ENCODE measurements at regions not wholly inside any gene's neighbourhood (a gene's known extent, or its start where the extent isn't known, plus 50 kb on each side); places are given as distances from the start of the nearest gene placed in this dataset.
A peak's percentile ranks its signal among the peaks of the same experiment; 100 is the strongest.

GRCh38 chr3:117454254-117454653 lies 744.7 kb downstream of the TUSC7 start:
- Histone ChIP-seq H3K9ac (ENCODE audit: low read length) (no peak overlapping the region), H4K8ac (ENCODE audit: low read length) (no peak overlapping the region), H2BK15ac (ENCODE audit: low read depth, poor library complexity, severe bottlenecking) (no peak overlapping the region), H4K91ac (ENCODE audit: low read length) (no peak overlapping the region), H3K79me1 (replicated peaks; ENCODE audit: low read length, poor library complexity, severe bottlenecking) (no peaks in the 10 kb centered on the region), H3K18ac (ENCODE audit: low read depth in 1 of 2, low read length in 2 of 2) (no peak overlapping the region), H2BK120ac (ENCODE audit: low read depth, low read length) (no peak overlapping the region), H2AFZ (ENCODE audit: low read depth, low read length) (peak overlapping the region; percentile 39), H3K14ac (ENCODE audit: low read length in 2 of 2) (no peak overlapping the region), H3K4me3 (ENCODE audit: insufficient read depth in 1 of 2, low read depth in 1 of 2, low read length in 2 of 2) (no peak overlapping the region), H3K27ac (ENCODE audit: low read length, poor library complexity, severe bottlenecking) (no peak overlapping the region), H3K27me3 (ENCODE audit: control insufficient read depth in 1 of 2, insufficient read depth in 1 of 2, low read length in 2 of 2) (no peaks in the 10 kb centered on the region), H3K4me1 (ENCODE audit: control insufficient read depth, insufficient read depth, low read depth, low read length) (no peaks in the 10 kb centered on the region), H3K4ac (ENCODE audit: low read depth in 1 of 2, low read length in 2 of 2) (no peak overlapping the region), H3K23ac (ENCODE audit: low read length in 2 of 2) (no peak overlapping the region), H3K4me2 (ENCODE audit: low read length, poor library complexity, severe bottlenecking) (no peak overlapping the region), H2BK5ac (ENCODE audit: low read depth, low read length, poor library complexity, severe bottlenecking) (no peak overlapping the region), H2AK5ac (ENCODE audit: low read length, severe bottlenecking) (no peak overlapping the region), H3K9me3 (ENCODE audit: control insufficient read depth, low read length) (no peaks in the 10 kb centered on the region), H3K36me3 (ENCODE audit: control insufficient read depth in 1 of 2, insufficient read depth in 2 of 2, low read depth in 1 of 2, low read length in 2 of 2) (no peaks in the 10 kb centered on the region), H2BK12ac (ENCODE audit: low read length in 2 of 2) (no peak overlapping the region)
- no peak for DNase-seq
- no CpG with 5 or more reads among the region's 1 CpG for WGBS

- H3K4me1 ChIP-seq (ENCODE audit: control insufficient read depth, insufficient read depth, low read depth, low read length): no peaks in the 10 kb centered on the region
- no peak overlapping the region for H4K8ac ChIP-seq (ENCODE audit: low read length)
- no peak overlapping the region for H2BK5ac ChIP-seq (ENCODE audit: low read depth, low read length, poor library complexity, severe bottlenecking)
- no peak overlapping the region for H4K91ac ChIP-seq (ENCODE audit: low read length)
- H3K9ac ChIP-seq (ENCODE audit: low read length): no peak overlapping the region
- no peak overlapping the region for H3K4me2 ChIP-seq (ENCODE audit: low read length, poor library complexity, severe bottlenecking)
- H2AK5ac ChIP-seq (ENCODE audit: low read length, severe bottlenecking): no peak overlapping the region
- H3K4me3 ChIP-seq (ENCODE audit: insufficient read depth in 1 of 2, low read depth in 1 of 2, low read length in 2 of 2): no peak overlapping the region
- H2BK12ac ChIP-seq (ENCODE audit: low read length in 2 of 2): no peak overlapping the region
- H3K27me3 ChIP-seq (ENCODE audit: control insufficient read depth in 1 of 2, insufficient read depth in 1 of 2, low read length in 2 of 2): no peaks in the 10 kb centered on the region
- no peaks in the 10 kb centered on the region for H3K36me3 ChIP-seq (ENCODE audit: control insufficient read depth in 1 of 2, insufficient read depth in 2 of 2, low read depth in 1 of 2, low read length in 2 of 2)
- H3K4ac ChIP-seq (ENCODE audit: low read depth in 1 of 2, low read length in 2 of 2): no peak overlapping the region
- no peaks in the 10 kb centered on the region for H3K9me3 ChIP-seq (ENCODE audit: control insufficient read depth, low read length)
- 97% methylated on average over 5 of the region's 5 CpGs for WGBS
- no peaks in the 10 kb centered on the region for H3K79me1 ChIP-seq (replicated peaks; ENCODE audit: low read length, poor library complexity, severe bottlenecking)
- H2BK120ac ChIP-seq (ENCODE audit: low read depth, low read length): no peak overlapping the region
- H3K14ac ChIP-seq (ENCODE audit: low read length in 2 of 2): no peak overlapping the region
- no peak overlapping the region for H2BK15ac ChIP-seq (ENCODE audit: low read depth, poor library complexity, severe bottlenecking)
- H3K23ac ChIP-seq (ENCODE audit: low read length in 2 of 2): no peak overlapping the region
- H3K27ac ChIP-seq (ENCODE audit: low read length, poor library complexity, severe bottlenecking): no peak overlapping the region
- H2AFZ ChIP-seq (ENCODE audit: low read depth, low read length): no peak overlapping the region
- no peak for DNase-seq
- no peak overlapping the region for H3K18ac ChIP-seq (ENCODE audit: low read depth in 1 of 2, low read length in 2 of 2)
These were observed 745.3 kb downstream of the TUSC7 start for GRCh38 chr3:117454908-117455307.

- Histone ChIP-seq H3K4ac (ENCODE audit: low read depth in 1 of 2, low read length in 2 of 2) (no peak overlapping the region), H3K23ac (ENCODE audit: low read length in 2 of 2) (no peak overlapping the region), H2BK120ac (ENCODE audit: low read depth, low read length) (no peak overlapping the region), H2BK5ac (ENCODE audit: low read depth, low read length, poor library complexity, severe bottlenecking) (no peak overlapping the region), H3K27me3 (ENCODE audit: control insufficient read depth in 1 of 2, insufficient read depth in 1 of 2, low read length in 2 of 2) (no peaks in the 10 kb centered on the region), H3K4me2 (ENCODE audit: low read length, poor library complexity, severe bottlenecking) (no peak overlapping the region), H3K4me1 (ENCODE audit: control insufficient read depth, insufficient read depth, low read depth, low read length) (no peaks in the 10 kb centered on the region), H3K9me3 (ENCODE audit: control insufficient read depth, low read length) (no peaks in the 10 kb centered on the region), H3K27ac (ENCODE audit: low read length, poor library complexity, severe bottlenecking) (no peak overlapping the region), H3K9ac (ENCODE audit: low read length) (no peak overlapping the region), H3K14ac (ENCODE audit: low read length in 2 of 2) (no peak overlapping the region), H2BK15ac (ENCODE audit: low read depth, poor library complexity, severe bottlenecking) (no peak overlapping the region), H3K18ac (ENCODE audit: low read depth in 1 of 2, low read length in 2 of 2) (no peak overlapping the region), H3K4me3 (ENCODE audit: insufficient read depth in 1 of 2, low read depth in 1 of 2, low read length in 2 of 2) (no peak overlapping the region), H2BK12ac (ENCODE audit: low read length in 2 of 2) (no peak overlapping the region), H4K8ac (ENCODE audit: low read length) (no peak overlapping the region), H4K91ac (ENCODE audit: low read length) (no peak overlapping the region), H2AK5ac (ENCODE audit: low read length, severe bottlenecking) (no peak overlapping the region), H2AFZ (ENCODE audit: low read depth, low read length) (no peak overlapping the region), H3K36me3 (ENCODE audit: control insufficient read depth in 1 of 2, insufficient read depth in 2 of 2, low read depth in 1 of 2, low read length in 2 of 2) (no peaks in the 10 kb centered on the region), H3K79me1 (replicated peaks; ENCODE audit: low read length, poor library complexity, severe bottlenecking) (no peaks in the 10 kb centered on the region)
- DNase-seq: no peak
- WGBS: 96% methylated on average over 5 of the region's 6 CpGs
These were observed 746.2 kb downstream of the TUSC7 start for GRCh38 chr3:117455782-117456181.

- 80% methylated on average over 1 of the region's 1 CpG for WGBS
These were observed 753.9 kb downstream of the TUSC7 start for GRCh38 chr3:117463276-117464115.

More at GRCh38 chr3:117463276-117464115, 753.9 kb downstream of the TUSC7 start:
- H2AFZ ChIP-seq (ENCODE audit: low read depth, low read length): no peak overlapping the region
- H3K36me3 ChIP-seq (ENCODE audit: control insufficient read depth in 1 of 2, insufficient read depth in 2 of 2, low read depth in 1 of 2, low read length in 2 of 2): no peaks in the 10 kb centered on the region
- no peaks in the 10 kb centered on the region for H3K9me3 ChIP-seq (ENCODE audit: control insufficient read depth, low read length)
- no peaks in the 10 kb centered on the region for H3K79me1 ChIP-seq (replicated peaks; ENCODE audit: low read length, poor library complexity, severe bottlenecking)
- no peak overlapping the region for H4K91ac ChIP-seq (ENCODE audit: low read length)
- H3K4me2 ChIP-seq (ENCODE audit: low read length, poor library complexity, severe bottlenecking): no peak overlapping the region
- H3K4me3 ChIP-seq (ENCODE audit: insufficient read depth in 1 of 2, low read depth in 1 of 2, low read length in 2 of 2): no peak overlapping the region
- no peak overlapping the region for H3K9ac ChIP-seq (ENCODE audit: low read length)
- H3K27me3 ChIP-seq (ENCODE audit: control insufficient read depth in 1 of 2, insufficient read depth in 1 of 2, low read length in 2 of 2): no peaks in the 10 kb centered on the region
- H3K23ac ChIP-seq (ENCODE audit: low read length in 2 of 2): no peak overlapping the region
- H4K8ac ChIP-seq (ENCODE audit: low read length): no peak overlapping the region
- H3K4me1 ChIP-seq (ENCODE audit: control insufficient read depth, insufficient read depth, low read depth, low read length): no peaks in the 10 kb centered on the region
- no peak overlapping the region for H3K27ac ChIP-seq (ENCODE audit: low read length, poor library complexity, severe bottlenecking)
- no peak overlapping the region for H2BK5ac ChIP-seq (ENCODE audit: low read depth, low read length, poor library complexity, severe bottlenecking)
- H2BK15ac ChIP-seq (ENCODE audit: low read depth, poor library complexity, severe bottlenecking): no peak overlapping the region
- H2AK5ac ChIP-seq (ENCODE audit: low read length, severe bottlenecking): no peak overlapping the region
- no peak overlapping the region for H3K4ac ChIP-seq (ENCODE audit: low read depth in 1 of 2, low read length in 2 of 2)
- no peak overlapping the region for H3K18ac ChIP-seq (ENCODE audit: low read depth in 1 of 2, low read length in 2 of 2)
- DNase-seq: no peak
- H2BK120ac ChIP-seq (ENCODE audit: low read depth, low read length): no peak overlapping the region
- H3K14ac ChIP-seq (ENCODE audit: low read length in 2 of 2): no peak overlapping the region
- H2BK12ac ChIP-seq (ENCODE audit: low read length in 2 of 2): no peak overlapping the region

Measured in mesenchymal stem cell (in vitro differentiated cells and primary cell).